Gastrocnemius medialis (tissue), 4 donors: ENCODE measurements at regions not wholly inside any gene's neighbourhood (a gene's known extent, or its start where the extent isn't known, plus 50 kb on each side); places are given as distances from the start of the nearest gene placed in this dataset.

ENCODE experiments used
- CTCF ChIP-seq, 5 experiments: fragments of 450-650 bp in 3 of 5; fragments of 200-600 bp in 2 of 5; sonication (generic) in 2 of 5; IDR thresholded peaks in 4 of 5; conservative IDR thresholded peaks in 1 of 5; 1 replicate in 4 of 5; 2 replicates in 1 of 5; pipeline ENCODE4 v1.5.1; 2016 to 2019; ENCODE audit warnings: antibody characterized with exemption in 5 of 5, mild to moderate bottlenecking in 3 of 5, moderate library complexity in 3 of 5
- POLR2A ChIP-seq, 2 donors: fragments of 450-650 bp; IDR thresholded peaks; one replicate each; pipeline ENCODE4 v1.6.1; 2017; ENCODE audit warnings: antibody characterized with exemption in 2 of 2, mild to moderate bottlenecking in 2 of 2, moderate library complexity in 2 of 2

GRCh38 chr14:105952222-105952621, 425.8 kb downstream of the TMEM121 start:
- no peak for TF ChIP-seq CTCF (IDR thresholded peaks at IDR 0.05 in 4 of 5, conservative IDR thresholded peaks at IDR 0.05 in 1 of 5)
- no peak for TF ChIP-seq POLR2A (IDR thresholded peaks at IDR 0.05)
